ENCODE measurements at regions not wholly inside any gene's neighbourhood (a gene's known extent, or its start where the extent isn't known, plus 50 kb on each side); places are given as distances from the start of the nearest gene placed in this dataset.

- DNase-seq (ENCODE audit: low read depth, low spot score) = no peak
- Histone ChIP-seq H3K9me3 (ENCODE audit: control insufficient read depth, insufficient read depth, low read length) (no peaks in the 10 kb centered on the region), H3K36me3 (ENCODE audit: control insufficient read depth, insufficient read depth, low read length) (no peaks in the 10 kb centered on the region), H3K4me3 (ENCODE audit: low read length) (no peak overlapping the region), H3K4me1 (ENCODE audit: control insufficient read depth, insufficient read depth, low read length) (peaks cover 4% of the 10 kb centered on the region; the same call in 1 of the 2 replicates), H3K27ac (ENCODE audit: low read length) (no peak overlapping the region), H3K27me3 (ENCODE audit: control insufficient read depth, insufficient read depth, low read length) (no peaks in the 10 kb centered on the region)
- no CpG with 5 or more reads among the region's 2 CpGs for WGBS (ENCODE audit: insufficient coverage, insufficient read length)
Measured at GRCh38 chr14:101354726-101355125, 206.6 kb upstream of the DIO3 start.

- H3K4me3 ChIP-seq (ENCODE audit: low read length) = no peak overlapping the region
- no CpG with 5 or more reads among the region's 5 CpGs for WGBS (ENCODE audit: insufficient coverage, insufficient read length)
- no peaks in the 10 kb centered on the region for H3K36me3 ChIP-seq (ENCODE audit: control insufficient read depth, insufficient read depth, low read length)
- no peak overlapping the region for H3K27ac ChIP-seq (ENCODE audit: low read length)
- no peaks in the 10 kb centered on the region for H3K9me3 ChIP-seq (ENCODE audit: control insufficient read depth, insufficient read depth, low read length)
- DNase-seq (ENCODE audit: low read depth, low spot score) = no peak
- H3K4me1 ChIP-seq (ENCODE audit: control insufficient read depth, insufficient read depth, low read length) = peaks cover 2% of the 10 kb centered on the region; the same call in 1 of the 2 replicates
- no peaks in the 10 kb centered on the region for H3K27me3 ChIP-seq (ENCODE audit: control insufficient read depth, insufficient read depth, low read length)
Measured at GRCh38 chr14:101355284-101355683, 206.0 kb upstream of the DIO3 start.

- no CpG with 5 or more reads among the region's 12 CpGs for WGBS (ENCODE audit: insufficient coverage, insufficient read length)
- H3K4me3 ChIP-seq (ENCODE audit: low read length) = no peak overlapping the region
- no peaks in the 10 kb centered on the region for H3K9me3 ChIP-seq (ENCODE audit: control insufficient read depth, insufficient read depth, low read length)
- no peak overlapping the region for H3K27ac ChIP-seq (ENCODE audit: low read length)
- DNase-seq (ENCODE audit: low read depth, low spot score) = no peak
- no peaks in the 10 kb centered on the region for H3K27me3 ChIP-seq (ENCODE audit: control insufficient read depth, insufficient read depth, low read length)
- H3K36me3 ChIP-seq (ENCODE audit: control insufficient read depth, insufficient read depth, low read length) = no peaks in the 10 kb centered on the region
- no peaks in the 10 kb centered on the region for H3K4me1 ChIP-seq (ENCODE audit: control insufficient read depth, insufficient read depth, low read length)
Measured at GRCh38 chr14:101357038-101357437, 204.3 kb upstream of the DIO3 start.

DNA sequence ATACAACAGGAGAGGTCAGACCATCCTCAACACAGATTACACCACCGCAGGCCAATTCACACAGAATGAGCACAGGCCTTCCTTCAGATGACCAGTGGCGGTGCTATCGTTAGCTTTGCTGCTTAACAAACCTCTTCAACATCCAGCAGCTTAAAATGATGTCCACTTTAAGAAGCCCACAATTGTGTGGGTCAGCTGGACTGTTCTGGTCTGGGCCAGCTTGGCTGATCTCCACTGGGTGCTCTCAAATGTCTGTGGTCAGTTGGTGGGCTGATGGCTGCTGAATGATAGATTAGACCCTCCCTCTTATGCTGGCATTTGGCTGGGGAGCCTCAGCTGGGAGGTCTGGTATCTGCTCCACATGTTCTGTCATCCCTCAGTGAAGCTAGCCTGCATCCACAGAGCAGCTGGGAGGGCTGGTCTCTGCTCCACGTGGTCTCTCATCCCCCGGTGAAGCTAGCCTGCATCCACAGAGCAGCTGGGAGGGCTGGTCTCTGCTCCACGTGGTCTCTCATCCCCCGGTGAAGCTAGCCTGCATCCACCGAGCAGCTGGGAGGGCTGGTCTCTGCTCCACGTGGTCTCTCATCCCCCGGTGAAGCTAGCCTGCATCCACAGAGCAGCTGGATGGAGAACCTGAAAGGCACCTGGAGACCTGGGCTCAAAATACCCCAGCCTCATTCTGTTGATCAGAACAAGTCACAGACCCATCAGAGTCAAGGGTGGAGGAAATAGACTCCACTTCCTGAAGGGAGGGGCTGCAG is 203.6 kb upstream of the DIO3 start:
- no peaks in the 10 kb centered on the region for H3K9me3 ChIP-seq (ENCODE audit: control insufficient read depth, insufficient read depth, low read length)
- no CpG with 5 or more reads among the region's 10 CpGs for WGBS (ENCODE audit: insufficient coverage, insufficient read length)
- H3K27me3 ChIP-seq (ENCODE audit: control insufficient read depth, insufficient read depth, low read length) = no peaks in the 10 kb centered on the region
- no peak overlapping the region for H3K27ac ChIP-seq (ENCODE audit: low read length)
- no peak for DNase-seq (ENCODE audit: low read depth, low spot score)
- H3K4me1 ChIP-seq (ENCODE audit: control insufficient read depth, insufficient read depth, low read length) = no peaks in the 10 kb centered on the region
- H3K4me3 ChIP-seq (ENCODE audit: low read length) = no peak overlapping the region
- H3K36me3 ChIP-seq (ENCODE audit: control insufficient read depth, insufficient read depth, low read length) = no peaks in the 10 kb centered on the region

GRCh38 chr14:101358320-101359125 is 202.8 kb upstream of the DIO3 start:
- WGBS (ENCODE audit: insufficient coverage, insufficient read length) = no CpG with 5 or more reads among the region's 15 CpGs
- H3K4me1 ChIP-seq (ENCODE audit: control insufficient read depth, insufficient read depth, low read length) = no peaks in the 10 kb centered on the region
- no peak for DNase-seq (ENCODE audit: low read depth, low spot score)
- H3K27ac ChIP-seq (ENCODE audit: low read length) = no peak overlapping the region
- H3K4me3 ChIP-seq (ENCODE audit: low read length) = no peak overlapping the region
- H3K27me3 ChIP-seq (ENCODE audit: control insufficient read depth, insufficient read depth, low read length) = no peaks in the 10 kb centered on the region
- H3K9me3 ChIP-seq (ENCODE audit: control insufficient read depth, insufficient read depth, low read length) = no peaks in the 10 kb centered on the region
- no peaks in the 10 kb centered on the region for H3K36me3 ChIP-seq (ENCODE audit: control insufficient read depth, insufficient read depth, low read length)

DNA sequence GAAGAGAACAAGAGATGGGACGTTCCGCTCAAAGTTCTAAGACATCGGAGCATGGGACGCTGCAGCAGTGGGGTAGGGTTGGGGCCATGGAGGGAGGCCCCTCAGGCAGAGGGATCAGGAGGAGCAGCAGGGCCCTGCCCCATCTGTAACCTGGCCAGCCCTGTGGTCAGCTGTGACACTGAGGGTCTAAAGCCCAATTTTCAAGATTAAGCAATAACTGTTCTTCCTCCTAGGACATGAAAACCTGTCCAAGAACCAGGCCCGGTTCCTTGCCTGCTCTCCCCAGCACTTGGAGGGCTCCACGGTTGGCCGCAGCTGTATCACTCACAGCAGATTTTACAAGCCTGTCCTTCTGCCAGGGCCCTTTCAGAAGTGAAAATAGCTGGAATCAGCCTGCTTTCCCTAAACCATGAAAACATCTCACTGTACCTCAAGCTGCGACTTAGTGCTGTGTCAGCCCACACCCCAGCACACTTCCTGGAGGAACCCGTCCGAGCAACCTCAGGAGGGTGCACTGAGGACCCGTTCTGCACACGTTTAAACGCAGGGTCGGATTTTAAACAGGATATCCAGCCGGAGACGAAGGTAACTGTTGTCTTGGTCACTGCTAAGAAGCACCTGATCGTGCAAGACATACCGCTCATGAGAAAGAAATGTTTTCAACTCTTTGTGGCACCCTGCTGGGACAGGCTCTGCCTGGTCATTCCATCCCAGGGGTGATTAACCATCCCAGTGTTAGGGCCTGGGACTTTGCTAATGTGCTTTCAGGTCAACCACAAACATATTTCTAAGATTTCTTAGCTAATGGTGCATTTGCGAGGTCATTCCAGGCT is 201.9 kb upstream of the DIO3 start:
- H3K27me3 ChIP-seq (ENCODE audit: control insufficient read depth, insufficient read depth, low read length) = no peaks in the 10 kb centered on the region
- no peaks in the 10 kb centered on the region for H3K9me3 ChIP-seq (ENCODE audit: control insufficient read depth, insufficient read depth, low read length)
- no CpG with 5 or more reads among the region's 19 CpGs for WGBS (ENCODE audit: insufficient coverage, insufficient read length)
- no peak for DNase-seq (ENCODE audit: low read depth, low spot score)
- no peak overlapping the region for H3K4me3 ChIP-seq (ENCODE audit: low read length)
- H3K27ac ChIP-seq (ENCODE audit: low read length) = no peak overlapping the region
- H3K36me3 ChIP-seq (ENCODE audit: control insufficient read depth, insufficient read depth, low read length) = no peaks in the 10 kb centered on the region
- no peaks in the 10 kb centered on the region for H3K4me1 ChIP-seq (ENCODE audit: control insufficient read depth, insufficient read depth, low read length)

GRCh38 chr14:101360054-101360911 is 201.0 kb upstream of the DIO3 start:
- no peak for DNase-seq (ENCODE audit: low read depth, low spot score)
- H3K36me3 ChIP-seq (ENCODE audit: control insufficient read depth, insufficient read depth, low read length) = no peaks in the 10 kb centered on the region
- H3K27ac ChIP-seq (ENCODE audit: low read length) = no peak overlapping the region
- H3K4me1 ChIP-seq (ENCODE audit: control insufficient read depth, insufficient read depth, low read length) = no peaks in the 10 kb centered on the region
- H3K9me3 ChIP-seq (ENCODE audit: control insufficient read depth, insufficient read depth, low read length) = no peaks in the 10 kb centered on the region
- no peak overlapping the region for H3K4me3 ChIP-seq (ENCODE audit: low read length)
- no CpG with 5 or more reads among the region's 21 CpGs for WGBS (ENCODE audit: insufficient coverage, insufficient read length)
- no peaks in the 10 kb centered on the region for H3K27me3 ChIP-seq (ENCODE audit: control insufficient read depth, insufficient read depth, low read length)

- Histone ChIP-seq H3K4me1 (ENCODE audit: control insufficient read depth, insufficient read depth, low read length) (no peaks in the 10 kb centered on the region), H3K36me3 (ENCODE audit: control insufficient read depth, insufficient read depth, low read length) (no peaks in the 10 kb centered on the region), H3K27me3 (ENCODE audit: control insufficient read depth, insufficient read depth, low read length) (no peaks in the 10 kb centered on the region), H3K4me3 (ENCODE audit: low read length) (no peak overlapping the region), H3K9me3 (ENCODE audit: control insufficient read depth, insufficient read depth, low read length) (no peaks in the 10 kb centered on the region), H3K27ac (ENCODE audit: low read length) (no peak overlapping the region)
- no CpG with 5 or more reads among the region's 16 CpGs for WGBS (ENCODE audit: insufficient coverage, insufficient read length)
- DNase-seq (ENCODE audit: low read depth, low spot score) = no peak
Measured at GRCh38 chr14:101361044-101361443, 200.3 kb upstream of the DIO3 start.

- DNase-seq (ENCODE audit: low read depth, low spot score) = no peak
- H3K9me3 ChIP-seq (ENCODE audit: control insufficient read depth, insufficient read depth, low read length) = no peaks in the 10 kb centered on the region
- H3K27me3 ChIP-seq (ENCODE audit: control insufficient read depth, insufficient read depth, low read length) = no peaks in the 10 kb centered on the region
- no peak overlapping the region for H3K4me3 ChIP-seq (ENCODE audit: low read length)
- no peaks in the 10 kb centered on the region for H3K36me3 ChIP-seq (ENCODE audit: control insufficient read depth, insufficient read depth, low read length)
- no CpG with 5 or more reads among the region's 20 CpGs for WGBS (ENCODE audit: insufficient coverage, insufficient read length)
- no peak overlapping the region for H3K27ac ChIP-seq (ENCODE audit: low read length)
- H3K4me1 ChIP-seq (ENCODE audit: control insufficient read depth, insufficient read depth, low read length) = no peaks in the 10 kb centered on the region
Measured at GRCh38 chr14:101361451-101362433, 199.6 kb upstream of the DIO3 start.
